ENCODE measurements at regions not wholly inside any gene's neighbourhood (a gene's known extent, or its start where the extent isn't known, plus 50 kb on each side); places are given as distances from the start of the nearest gene placed in this dataset.

DNA sequence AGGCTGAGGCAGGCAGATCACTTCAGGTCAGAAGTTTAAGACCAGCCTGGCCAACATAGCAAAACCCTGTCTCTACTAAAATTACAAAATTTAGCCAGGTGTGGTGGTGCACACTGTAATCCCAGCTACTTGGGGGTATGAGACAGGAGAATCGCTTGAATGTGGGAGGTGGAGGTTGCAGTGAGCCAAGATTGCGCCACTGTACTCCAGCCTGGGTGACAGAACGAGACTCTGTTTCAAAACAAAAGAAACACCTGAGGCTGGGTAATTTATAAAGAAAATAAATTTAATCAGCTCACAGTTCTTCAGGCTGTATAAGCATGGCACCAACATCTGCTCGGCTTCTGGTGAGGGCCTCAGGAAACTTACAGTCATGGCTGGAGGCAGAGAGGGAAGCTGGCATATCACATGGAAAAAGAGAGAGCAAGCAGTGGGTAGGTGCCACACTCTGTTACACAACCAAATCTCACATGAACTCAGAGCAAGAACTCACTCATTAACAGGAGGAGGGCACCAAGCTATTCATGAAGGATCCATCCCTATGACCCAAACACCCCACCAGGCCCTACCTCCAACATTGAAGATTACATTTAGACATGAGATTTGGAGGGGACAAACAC, 244.1 kb upstream of the RBBP8 start:
- no peaks in the 10 kb centered on the region for H3K36me3 ChIP-seq
- DNase-seq (ENCODE audit: low read depth in 1 of 2, low spot score in 1 of 2) = no peak
- H3K4me3 ChIP-seq = no peak overlapping the region
- peaks cover 6% of the 10 kb centered on the region for H3K4me1 ChIP-seq (ENCODE audit: low read depth)
- H3K27me3 ChIP-seq = no peaks in the 10 kb centered on the region
- no peaks in the 10 kb centered on the region for H3K9me3 ChIP-seq (ENCODE audit: low read depth)
- no peak overlapping the region for H3K27ac ChIP-seq
- TF ChIP-seq, protein P1, sequence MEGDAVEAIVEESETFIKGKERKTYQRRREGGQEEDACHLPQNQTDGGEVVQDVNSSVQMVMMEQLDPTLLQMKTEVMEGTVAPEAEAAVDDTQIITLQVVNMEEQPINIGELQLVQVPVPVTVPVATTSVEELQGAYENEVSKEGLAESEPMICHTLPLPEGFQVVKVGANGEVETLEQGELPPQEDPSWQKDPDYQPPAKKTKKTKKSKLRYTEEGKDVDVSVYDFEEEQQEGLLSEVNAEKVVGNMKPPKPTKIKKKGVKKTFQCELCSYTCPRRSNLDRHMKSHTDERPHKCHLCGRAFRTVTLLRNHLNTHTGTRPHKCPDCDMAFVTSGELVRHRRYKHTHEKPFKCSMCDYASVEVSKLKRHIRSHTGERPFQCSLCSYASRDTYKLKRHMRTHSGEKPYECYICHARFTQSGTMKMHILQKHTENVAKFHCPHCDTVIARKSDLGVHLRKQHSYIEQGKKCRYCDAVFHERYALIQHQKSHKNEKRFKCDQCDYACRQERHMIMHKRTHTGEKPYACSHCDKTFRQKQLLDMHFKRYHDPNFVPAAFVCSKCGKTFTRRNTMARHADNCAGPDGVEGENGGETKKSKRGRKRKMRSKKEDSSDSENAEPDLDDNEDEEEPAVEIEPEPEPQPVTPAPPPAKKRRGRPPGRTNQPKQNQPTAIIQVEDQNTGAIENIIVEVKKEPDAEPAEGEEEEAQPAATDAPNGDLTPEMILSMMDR (IDR thresholded peaks at IDR 0.05; ENCODE audit: low read depth, low read length) = no peak

DNA sequence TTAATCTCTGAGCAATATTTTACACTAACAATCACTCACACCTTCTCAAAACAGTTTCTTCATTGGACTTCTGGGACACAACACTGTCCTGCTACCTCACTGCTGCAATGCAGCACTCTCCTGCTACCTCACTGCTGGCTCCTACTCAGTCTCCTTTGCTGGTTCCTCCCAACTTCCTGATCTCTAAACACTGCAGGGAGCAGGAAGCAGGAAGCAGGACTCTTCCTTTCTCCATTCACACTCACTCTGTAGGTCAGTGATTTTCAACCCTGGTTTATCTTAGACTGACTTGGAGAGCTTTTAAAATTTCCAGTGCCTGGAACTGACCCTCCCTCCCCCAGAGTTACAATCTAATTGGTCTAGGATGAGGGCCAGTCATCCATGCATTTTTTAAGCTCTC, 243.4 kb upstream of the RBBP8 start:
- peak in 1 of 2 donors; percentile 21 for DNase-seq (ENCODE audit: low read depth in 1 of 2, low spot score in 1 of 2)
- Histone ChIP-seq H3K36me3 (no peaks in the 10 kb centered on the region), H3K9me3 (ENCODE audit: low read depth) (no peaks in the 10 kb centered on the region), H3K4me1 (ENCODE audit: low read depth) (peaks cover 6% of the 10 kb centered on the region), H3K27ac (no peak overlapping the region), H3K27me3 (no peaks in the 10 kb centered on the region), H3K4me3 (no peak overlapping the region)
- TF ChIP-seq, protein P1 (IDR thresholded peaks at IDR 0.05; ENCODE audit: low read depth, low read length) = no peak

DNA sequence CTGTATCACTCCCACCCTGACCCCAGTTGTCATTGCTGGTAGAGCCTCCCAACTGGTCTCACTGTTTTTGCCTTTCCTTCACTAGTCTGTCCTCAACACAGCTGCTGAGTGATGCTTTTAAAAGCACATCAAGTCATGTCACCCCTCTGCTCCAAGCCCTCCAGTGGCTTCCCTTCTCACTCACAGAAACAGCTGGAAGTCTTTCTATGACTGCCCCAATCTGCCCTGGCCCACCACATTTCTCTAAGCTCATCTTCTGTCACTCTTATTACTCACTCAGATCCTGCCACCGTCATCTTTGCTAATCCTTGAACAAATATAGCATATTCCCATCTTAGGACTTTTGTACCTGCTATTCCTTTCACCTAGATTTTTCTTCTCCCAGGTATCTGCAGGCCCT, 242.6 kb upstream of the RBBP8 start:
- no peak overlapping the region for H3K27ac ChIP-seq
- no peaks in the 10 kb centered on the region for H3K36me3 ChIP-seq
- TF ChIP-seq, protein P1 (IDR thresholded peaks at IDR 0.05; ENCODE audit: low read depth, low read length) = no peak
- DNase-seq (ENCODE audit: low read depth in 1 of 2, low spot score in 1 of 2) = no peak
- no peaks in the 10 kb centered on the region for H3K27me3 ChIP-seq
- H3K4me1 ChIP-seq (ENCODE audit: low read depth) = peaks cover 6% of the 10 kb centered on the region
- H3K4me3 ChIP-seq = no peak overlapping the region
- H3K9me3 ChIP-seq (ENCODE audit: low read depth) = no peaks in the 10 kb centered on the region

DNA sequence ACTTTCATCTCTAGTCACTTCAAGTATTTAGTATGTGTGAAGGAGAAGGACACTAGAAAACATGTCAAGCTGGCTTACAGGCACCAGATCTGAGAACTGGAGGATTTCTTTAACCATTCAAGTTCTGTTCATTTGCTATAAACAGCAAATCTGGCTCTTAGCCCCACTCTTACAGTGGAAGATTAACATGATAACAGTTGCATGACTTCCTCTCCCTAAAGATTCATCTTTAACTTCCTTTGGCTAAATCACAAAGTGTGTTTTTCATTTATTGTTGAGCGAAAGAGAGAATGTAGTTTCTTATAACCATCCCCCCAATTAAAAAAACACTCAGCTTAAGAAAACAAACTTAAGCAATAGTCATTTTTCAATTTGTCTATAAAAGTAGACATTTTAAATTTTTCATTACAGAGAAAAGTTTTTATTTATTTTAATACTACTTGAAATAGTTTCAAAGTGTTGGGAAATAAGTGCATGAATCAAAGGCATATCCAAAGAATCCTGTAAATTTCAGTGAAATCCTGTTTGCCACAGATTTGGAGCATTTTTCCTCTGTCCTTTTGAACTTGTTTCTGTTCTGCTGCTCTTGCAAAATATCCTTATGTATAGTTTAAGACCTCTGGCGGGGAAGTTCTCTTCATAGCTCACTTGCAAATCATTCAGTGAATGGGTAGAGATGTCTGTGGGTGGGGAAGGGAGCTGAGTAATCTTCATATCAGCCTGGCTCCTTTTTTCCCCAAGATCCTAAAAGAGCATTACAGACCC, 241.0 kb upstream of the RBBP8 start:
- H3K4me3 ChIP-seq = no peak overlapping the region
- peak in 1 of 2 donors; percentile 94 for DNase-seq (ENCODE audit: low read depth in 1 of 2, low spot score in 1 of 2)

DNA sequence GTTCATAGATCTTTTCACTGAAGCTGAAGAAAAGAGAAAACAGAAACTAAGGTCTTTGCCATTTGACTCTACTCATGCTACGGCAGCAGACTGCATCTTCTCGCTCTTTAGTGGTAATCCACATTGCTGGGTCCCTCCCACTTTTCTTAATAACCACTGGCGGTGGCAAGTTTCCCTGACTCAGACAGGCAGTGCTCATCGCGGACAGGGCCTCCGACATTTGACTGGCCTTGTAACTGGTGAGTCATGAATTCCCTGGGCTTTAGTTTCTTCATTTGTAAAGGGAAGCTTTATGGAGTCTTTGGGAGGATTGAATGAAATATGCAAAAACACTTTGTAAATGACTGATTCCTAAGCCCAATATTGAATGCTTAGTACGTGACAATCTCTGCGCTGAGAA, 238.2 kb upstream of the RBBP8 start:
- Histone ChIP-seq H3K4me3 (no peak overlapping the region), H3K27ac (no peak overlapping the region), H3K36me3 (no peaks in the 10 kb centered on the region), H3K9me3 (ENCODE audit: low read depth) (no peaks in the 10 kb centered on the region), H3K27me3 (no peaks in the 10 kb centered on the region), H3K4me1 (ENCODE audit: low read depth) (peaks cover 6% of the 10 kb centered on the region)
- DNase-seq (ENCODE audit: low read depth in 1 of 2, low spot score in 1 of 2) = peak in 1 of 2 donors; percentile 95
- TF ChIP-seq, protein P1 (IDR thresholded peaks at IDR 0.05; ENCODE audit: low read depth, low read length) = no peak

More for the DNA sequence above, 241.0 kb upstream of the RBBP8 start:
- Histone ChIP-seq H3K27ac (no peak overlapping the region), H3K27me3 (no peaks in the 10 kb centered on the region), H3K36me3 (no peaks in the 10 kb centered on the region), H3K9me3 (ENCODE audit: low read depth) (no peaks in the 10 kb centered on the region), H3K4me1 (ENCODE audit: low read depth) (peaks cover 6% of the 10 kb centered on the region)
- TF ChIP-seq, protein P1 (IDR thresholded peaks at IDR 0.05; ENCODE audit: low read depth, low read length) = peak; percentile 5
